Adrenal gland (tissue), 5 donors: ENCODE measurements at regions not wholly inside any gene's neighbourhood (a gene's known extent, or its start where the extent isn't known, plus 50 kb on each side); places are given as distances from the start of the nearest gene placed in this dataset.

Source experiments
- POLR2A ChIP-seq, 2 donors: fragments of 450-650 bp; IDR thresholded peaks; one replicate each; pipeline ENCODE4 v1.6.1; 2017; ENCODE audit warnings: antibody characterized with exemption in 2 of 2, mild to moderate bottlenecking in 2 of 2, moderate library complexity in 1 of 2
- TF ChIP-seq, protein P1 (sequence below), 6 experiments: fragments of 450-650 bp in 4 of 6; fragments of 200-600 bp in 2 of 6; sonication (generic) in 1 of 6; IDR thresholded peaks; 1 replicate in 5 of 6; 2 replicates in 1 of 6; pipeline versions ENCODE4 v1.5.1 to v1.8.0; 2016 to 2021; ENCODE audit warnings: antibody characterized with exemption in 6 of 6, mild to moderate bottlenecking in 2 of 6, moderate library complexity in 1 of 6
- donor health status: DM: no; HTN: no; CAD: no.

DNA sequence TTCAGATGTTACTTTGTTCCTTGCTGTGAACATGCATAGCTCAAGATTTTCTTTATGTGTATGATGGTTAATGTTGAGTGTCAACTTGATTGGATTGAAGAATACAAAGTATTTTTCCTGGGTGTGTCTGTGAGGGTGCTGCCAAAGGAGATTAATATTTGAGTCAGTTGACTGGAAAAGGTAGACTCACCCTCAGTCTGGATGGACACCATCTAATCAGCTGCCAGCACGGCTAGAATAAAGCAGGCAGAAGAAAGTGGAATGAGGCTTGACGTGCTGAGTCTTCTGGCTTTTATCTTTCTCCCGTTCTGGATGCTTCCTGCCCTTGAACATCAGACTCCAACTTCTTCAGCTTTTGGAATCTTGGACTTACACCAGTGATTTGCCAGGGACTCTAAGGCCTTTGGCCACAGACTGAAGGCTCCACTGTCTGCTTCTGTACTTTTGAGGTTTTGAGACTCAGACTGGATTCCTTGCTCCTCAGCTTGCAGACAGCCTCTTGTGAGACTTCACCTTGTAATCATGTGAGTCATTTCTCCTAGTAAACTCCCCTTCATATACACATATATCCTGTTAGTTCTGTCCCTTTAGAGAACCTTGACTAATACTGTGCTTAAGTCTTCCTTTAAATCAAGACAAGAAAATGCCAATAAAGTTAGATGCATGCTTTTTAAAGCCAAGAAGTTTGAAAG, 626.6 kb downstream of the KCNT2 start:
- TF ChIP-seq, protein P1, sequence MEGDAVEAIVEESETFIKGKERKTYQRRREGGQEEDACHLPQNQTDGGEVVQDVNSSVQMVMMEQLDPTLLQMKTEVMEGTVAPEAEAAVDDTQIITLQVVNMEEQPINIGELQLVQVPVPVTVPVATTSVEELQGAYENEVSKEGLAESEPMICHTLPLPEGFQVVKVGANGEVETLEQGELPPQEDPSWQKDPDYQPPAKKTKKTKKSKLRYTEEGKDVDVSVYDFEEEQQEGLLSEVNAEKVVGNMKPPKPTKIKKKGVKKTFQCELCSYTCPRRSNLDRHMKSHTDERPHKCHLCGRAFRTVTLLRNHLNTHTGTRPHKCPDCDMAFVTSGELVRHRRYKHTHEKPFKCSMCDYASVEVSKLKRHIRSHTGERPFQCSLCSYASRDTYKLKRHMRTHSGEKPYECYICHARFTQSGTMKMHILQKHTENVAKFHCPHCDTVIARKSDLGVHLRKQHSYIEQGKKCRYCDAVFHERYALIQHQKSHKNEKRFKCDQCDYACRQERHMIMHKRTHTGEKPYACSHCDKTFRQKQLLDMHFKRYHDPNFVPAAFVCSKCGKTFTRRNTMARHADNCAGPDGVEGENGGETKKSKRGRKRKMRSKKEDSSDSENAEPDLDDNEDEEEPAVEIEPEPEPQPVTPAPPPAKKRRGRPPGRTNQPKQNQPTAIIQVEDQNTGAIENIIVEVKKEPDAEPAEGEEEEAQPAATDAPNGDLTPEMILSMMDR (IDR thresholded peaks at IDR 0.05): no peak
- no peak for TF ChIP-seq POLR2A (IDR thresholded peaks at IDR 0.05)
